ENCODE measurements at regions not wholly inside any gene's neighbourhood (a gene's known extent, or its start where the extent isn't known, plus 50 kb on each side); places are given as distances from the start of the nearest gene placed in this dataset.

DNA sequence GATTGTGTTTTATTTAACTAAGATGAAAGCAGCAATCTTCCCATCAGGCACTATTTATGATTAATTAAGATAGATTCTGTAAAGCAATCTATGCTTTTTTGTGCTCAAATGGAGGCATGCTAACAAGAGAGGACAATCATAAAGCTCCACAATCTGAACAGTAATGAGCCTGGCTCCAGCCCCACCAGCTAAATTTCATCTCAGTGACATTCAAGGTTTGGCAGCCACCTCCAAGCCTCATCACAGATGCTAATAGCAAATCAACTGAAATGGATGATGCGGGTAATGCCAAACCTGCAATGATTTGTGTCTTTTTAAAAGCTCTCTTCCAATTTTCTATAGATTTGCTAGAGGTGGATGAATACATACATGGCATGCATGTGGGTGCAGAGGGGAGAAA lies 456.6 kb downstream of the TDRD15 start (continued):
- TF ChIP-seq, protein P1, sequence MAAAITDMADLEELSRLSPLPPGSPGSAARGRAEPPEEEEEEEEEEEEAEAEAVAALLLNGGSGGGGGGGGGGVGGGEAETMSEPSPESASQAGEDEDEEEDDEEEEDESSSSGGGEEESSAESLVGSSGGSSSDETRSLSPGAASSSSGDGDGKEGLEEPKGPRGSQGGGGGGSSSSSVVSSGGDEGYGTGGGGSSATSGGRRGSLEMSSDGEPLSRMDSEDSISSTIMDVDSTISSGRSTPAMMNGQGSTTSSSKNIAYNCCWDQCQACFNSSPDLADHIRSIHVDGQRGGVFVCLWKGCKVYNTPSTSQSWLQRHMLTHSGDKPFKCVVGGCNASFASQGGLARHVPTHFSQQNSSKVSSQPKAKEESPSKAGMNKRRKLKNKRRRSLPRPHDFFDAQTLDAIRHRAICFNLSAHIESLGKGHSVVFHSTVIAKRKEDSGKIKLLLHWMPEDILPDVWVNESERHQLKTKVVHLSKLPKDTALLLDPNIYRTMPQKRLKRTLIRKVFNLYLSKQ (tag by site-specific recombination; IDR thresholded peaks at IDR 0.05; ENCODE audit: borderline replicate concordance), result no peak
- TF ChIP-seq KLF10 (tag by site-specific recombination; IDR thresholded peaks at IDR 0.05) (no peak), ZNF26 (tag by site-specific recombination; IDR thresholded peaks at IDR 0.05) (no peak), ZNF112 (tag by site-specific recombination; IDR thresholded peaks at IDR 0.05) (no peak), PATZ1 (tag by site-specific recombination; IDR thresholded peaks at IDR 0.05) (no peak)

- no peaks in the 10 kb centered on the region for H3K4me1 ChIP-seq (ENCODE audit: control insufficient read depth, insufficient read depth, low read length)
- H3K4me3 ChIP-seq (ENCODE audit: low read depth, low read length), result no peak overlapping the region
- no peaks in the 10 kb centered on the region for H3K36me3 ChIP-seq (ENCODE audit: control insufficient read depth in 2 of 2, insufficient read depth in 1 of 2, low read length in 2 of 2)
- TF ChIP-seq ZNF561 (tag by site-specific recombination; IDR thresholded peaks at IDR 0.05; ENCODE audit: borderline replicate concordance) (no peak), HIC1 (tag by site-specific recombination; IDR thresholded peaks at IDR 0.05) (no peak), ZNF792 (tag by site-specific recombination; IDR thresholded peaks at IDR 0.05) (no peak), ZNF140 (tag by site-specific recombination; IDR thresholded peaks at IDR 0.05) (no peak)
- TF ChIP-seq, protein P1 (tag by site-specific recombination; IDR thresholded peaks at IDR 0.05; ENCODE audit: borderline replicate concordance), result no peak
- CTCF ChIA-PET, result interaction anchor here (0.6 kb wide), 1 partner anchor 121 kb away, joined by 4 read pairs; no protein-coding TSS in a partner anchor
- POLR2A ChIA-PET, result no interaction called here
- H3K9me3 ChIP-seq (ENCODE audit: control insufficient read depth, insufficient read depth, low read depth, low read length), result no peaks in the 10 kb centered on the region
- no peak overlapping the region for H3K27ac ChIP-seq (ENCODE audit: extremely low read depth, low read depth, low read length)
Measured at GRCh38 chr2:21585881-21586280, 462.1 kb downstream of the TDRD15 start.

GRCh38 chr2:21590026-21590690 lies 466.4 kb downstream of the TDRD15 start:
- Histone ChIP-seq H3K9me3 (ENCODE audit: control insufficient read depth, insufficient read depth, low read depth, low read length) (no peaks in the 10 kb centered on the region), H3K27ac (ENCODE audit: extremely low read depth, low read depth, low read length) (no peak overlapping the region), H3K4me1 (ENCODE audit: control insufficient read depth, insufficient read depth, low read length) (no peaks in the 10 kb centered on the region), H3K36me3 (ENCODE audit: control insufficient read depth in 2 of 2, insufficient read depth in 1 of 2, low read length in 2 of 2) (no peaks in the 10 kb centered on the region), H3K4me3 (ENCODE audit: low read depth, low read length) (no peak overlapping the region)
- POLR2A ChIA-PET, result no interaction called here
- CTCF ChIA-PET, result interaction anchor here (0.7 kb wide), 1 partner anchor 12 kb away, joined by 5 read pairs; no protein-coding TSS in a partner anchor
- TF ChIP-seq ZNF639 (tag by site-specific recombination; IDR thresholded peaks at IDR 0.05) (no peak), ZNF777 (tag by site-specific recombination; IDR thresholded peaks at IDR 0.05; ENCODE audit: borderline replicate concordance) (no peak), ZNF155 (tag by site-specific recombination; IDR thresholded peaks at IDR 0.05) (no peak), ZNF24 (tag by site-specific recombination; IDR thresholded peaks at IDR 0.05) (no peak), PRDM6 (tag by site-specific recombination; IDR thresholded peaks at IDR 0.05) (no peak), KLF7 (tag by site-specific recombination; IDR thresholded peaks at IDR 0.05; ENCODE audit: borderline replicate concordance) (no peak), ZNF350 (tag by site-specific recombination; IDR thresholded peaks at IDR 0.05) (no peak)
- TF ChIP-seq, protein P2, sequence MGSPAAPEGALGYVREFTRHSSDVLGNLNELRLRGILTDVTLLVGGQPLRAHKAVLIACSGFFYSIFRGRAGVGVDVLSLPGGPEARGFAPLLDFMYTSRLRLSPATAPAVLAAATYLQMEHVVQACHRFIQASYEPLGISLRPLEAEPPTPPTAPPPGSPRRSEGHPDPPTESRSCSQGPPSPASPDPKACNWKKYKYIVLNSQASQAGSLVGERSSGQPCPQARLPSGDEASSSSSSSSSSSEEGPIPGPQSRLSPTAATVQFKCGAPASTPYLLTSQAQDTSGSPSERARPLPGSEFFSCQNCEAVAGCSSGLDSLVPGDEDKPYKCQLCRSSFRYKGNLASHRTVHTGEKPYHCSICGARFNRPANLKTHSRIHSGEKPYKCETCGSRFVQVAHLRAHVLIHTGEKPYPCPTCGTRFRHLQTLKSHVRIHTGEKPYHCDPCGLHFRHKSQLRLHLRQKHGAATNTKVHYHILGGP (tag by site-specific recombination; IDR thresholded peaks at IDR 0.05), result no peak

Measured in HEK293 (cell line).